ENCODE measurements at regions not wholly inside any gene's neighbourhood (a gene's known extent, or its start where the extent isn't known, plus 50 kb on each side); places are given as distances from the start of the nearest gene placed in this dataset.

GRCh38 chr3:177523872-177524438 is 326.7 kb upstream of the TBL1XR1 start:
- H2AFZ ChIP-seq (ENCODE audit: low read depth, low read length): no peak overlapping the region
- H3K9ac ChIP-seq (replicated peaks; ENCODE audit: extremely low read depth, insufficient read depth, low read length): no peak overlapping the region
- no peaks in the 10 kb centered on the region for H4K20me1 ChIP-seq (replicated peaks; ENCODE audit: control insufficient read depth, extremely low read depth, insufficient read depth, low read length)
- CTCF ChIA-PET: interaction anchor here (1.2 kb wide), 1 partner anchor 14 kb away, joined by 3 read pairs; no protein-coding TSS in a partner anchor
- BruUV-seq (replicated peaks): no TSS peak
- no peak overlapping the region for H3K4me2 ChIP-seq (ENCODE audit: insufficient read depth, low read length)
- FAIRE-seq (no peak), DNase-seq (ENCODE audit: low read depth, low spot score) (no peak)
- H3K79me2 ChIP-seq (ENCODE audit: control insufficient read depth, insufficient read depth, low read length): no peaks in the 10 kb centered on the region
- H3K27me3 ChIP-seq (ENCODE audit: control insufficient read depth in 2 of 2, insufficient read depth in 2 of 2, low read length in 2 of 2): no peaks in the 10 kb centered on the region
- no peaks in the 10 kb centered on the region for H3K4me1 ChIP-seq (ENCODE audit: control insufficient read depth, extremely low read depth, insufficient read depth, low read length)
- no peaks in the 10 kb centered on the region for H3K36me3 ChIP-seq (ENCODE audit: control insufficient read depth in 2 of 2, extremely low read depth in 1 of 2, insufficient read depth in 2 of 2, low read length in 2 of 2)
- intact Hi-C loops (cut with micrococcal nuclease): no loop called here
- dilution Hi-C loops (cut with MboI; ENCODE audit: extremely low pct_ligation_motif_present, low sequenced_read_pairs): no loop called here
- no peaks in the 10 kb centered on the region for H3K9me1 ChIP-seq (replicated peaks; ENCODE audit: control insufficient read depth, extremely low read depth, insufficient read depth, low read length)
- no peaks in the 10 kb centered on the region for H3K9me3 ChIP-seq (replicated peaks; ENCODE audit: control insufficient read depth, insufficient read depth, low read length)
- H3K4me3 ChIP-seq (replicated peaks in 1 of 3; ENCODE audit: insufficient read depth in 1 of 3, low read depth in 1 of 3, low read length in 3 of 3): no peak overlapping the region
- POLR2A ChIA-PET: no interaction called here
- H3K27ac ChIP-seq (ENCODE audit: insufficient read depth, low read depth, low read length): no peak overlapping the region
- TF ChIP-seq EZH2 (IDR thresholded peaks at IDR 0.05; ENCODE audit: borderline replicate concordance, low read depth, low read length, severe bottlenecking): no peak
- no peak for TF ChIP-seq FOS (IDR thresholded peaks at IDR 0.05; ENCODE audit: borderline replicate concordance, insufficient read depth, low read length)
- TF ChIP-seq MAX (IDR thresholded peaks at IDR 0.05; ENCODE audit: insufficient read depth, insufficient read length): no peak
- no peak for TF ChIP-seq GATA2 (IDR thresholded peaks at IDR 0.05; ENCODE audit: insufficient read depth, insufficient read length, low read depth, low read length)
- no peak for TF ChIP-seq MYC (IDR thresholded peaks at IDR 0.05; ENCODE audit: low read depth, low read length)
- TF ChIP-seq POLR2A (IDR thresholded peaks at IDR 0.05; ENCODE audit: low read depth, low read length): no peak
- TF ChIP-seq CTCF (IDR thresholded peaks at IDR 0.05; ENCODE audit: extremely low read depth in 1 of 2, insufficient read depth in 1 of 2, low read depth in 1 of 2, low read length in 2 of 2): no peak
- no peak for TF ChIP-seq JUN (IDR thresholded peaks at IDR 0.05; ENCODE audit: borderline replicate concordance, insufficient read depth, insufficient read length, low read depth)
- TF ChIP-seq POLR2AphosphoS5 (IDR thresholded peaks at IDR 0.05; ENCODE audit: insufficient read depth, low read depth, low read length): no peak
